ENCODE measurements at regions not wholly inside any gene's neighbourhood (a gene's known extent, or its start where the extent isn't known, plus 50 kb on each side); places are given as distances from the start of the nearest gene placed in this dataset.

GRCh38 chr9:107730666-107731065 is 241.1 kb upstream of the KLF4 start:
- Histone ChIP-seq H3K36me3 (ENCODE audit: control insufficient read depth, insufficient read depth, low read length) (no peaks in the 10 kb centered on the region), H3K4me3 (ENCODE audit: low read depth, low read length) (no peak overlapping the region), H3K27me3 (replicated peaks; ENCODE audit: control insufficient read depth, insufficient read depth, low read length) (no peaks in the 10 kb centered on the region), H3K9me3 (no peaks in the 10 kb centered on the region), H3K4me1 (no peaks in the 10 kb centered on the region)
- H3K4me3 Mint-ChIP-seq (ENCODE audit: unreplicated experiment), result no peak overlapping the region
- H3K27ac Mint-ChIP-seq (ENCODE audit: unreplicated experiment), result no peak overlapping the region
- intact Hi-C loops (cut with micrococcal nuclease; ENCODE audit: unreplicated experiment), result no loop called here
- no peaks in the 10 kb centered on the region for H3K27me3 Mint-ChIP-seq (ENCODE audit: insufficient read depth, unreplicated experiment)
- BruUV-seq (replicated peaks), result no TSS peak
- ChIA-PET POLR2A (no interaction called here), CTCF (interaction anchor here (0.6 kb wide), 1 partner anchor 67 kb away, joined by 4 read pairs; no protein-coding TSS in a partner anchor)
- H3K9me3 Mint-ChIP-seq (ENCODE audit: unreplicated experiment), result no peaks in the 10 kb centered on the region
- no peaks in the 10 kb centered on the region for H3K36me3 Mint-ChIP-seq (ENCODE audit: insufficient read depth, unreplicated experiment)
- TF ChIP-seq CTCF (IDR thresholded peaks at IDR 0.05; ENCODE audit: insufficient read depth in 1 of 2, low read depth in 1 of 2, low read length in 1 of 2, severe bottlenecking in 1 of 2, unreplicated experiment in 1 of 2), result no peak
- H3K4me1 Mint-ChIP-seq (ENCODE audit: low read depth, unreplicated experiment), result no peaks in the 10 kb centered on the region
- no peak for DNase-seq

GRCh38 chr9:107727086-107727780 is 237.7 kb upstream of the KLF4 start:
- Mint-ChIP-seq H3K27ac (ENCODE audit: unreplicated experiment) (no peak overlapping the region), H3K4me1 (ENCODE audit: low read depth, unreplicated experiment) (no peaks in the 10 kb centered on the region), H3K9me3 (ENCODE audit: unreplicated experiment) (no peaks in the 10 kb centered on the region), H3K4me3 (ENCODE audit: unreplicated experiment) (no peak overlapping the region), H3K27me3 (ENCODE audit: insufficient read depth, unreplicated experiment) (no peaks in the 10 kb centered on the region), H3K36me3 (ENCODE audit: insufficient read depth, unreplicated experiment) (no peaks in the 10 kb centered on the region)
- TF ChIP-seq CTCF (IDR thresholded peaks at IDR 0.05; ENCODE audit: insufficient read depth in 1 of 2, low read depth in 1 of 2, low read length in 1 of 2, severe bottlenecking in 1 of 2, unreplicated experiment in 1 of 2), result no peak
- Histone ChIP-seq H3K4me3 (ENCODE audit: low read depth, low read length) (no peak overlapping the region), H3K9me3 (no peaks in the 10 kb centered on the region), H3K36me3 (ENCODE audit: control insufficient read depth, insufficient read depth, low read length) (no peaks in the 10 kb centered on the region), H3K4me1 (no peaks in the 10 kb centered on the region), H3K27me3 (replicated peaks; ENCODE audit: control insufficient read depth, insufficient read depth, low read length) (no peaks in the 10 kb centered on the region)
- no TSS peak for BruUV-seq (replicated peaks)
- ChIA-PET CTCF (no interaction called here), POLR2A (no interaction called here)
- DNase-seq, result no peak
- intact Hi-C loops (cut with micrococcal nuclease; ENCODE audit: unreplicated experiment), result no loop called here

- H3K36me3 Mint-ChIP-seq (ENCODE audit: insufficient read depth, unreplicated experiment), result no peaks in the 10 kb centered on the region
- no peak for TF ChIP-seq CTCF (IDR thresholded peaks at IDR 0.05; ENCODE audit: insufficient read depth in 1 of 2, low read depth in 1 of 2, low read length in 1 of 2, severe bottlenecking in 1 of 2, unreplicated experiment in 1 of 2)
- Histone ChIP-seq H3K4me3 (ENCODE audit: low read depth, low read length) (no peak overlapping the region), H3K4me1 (no peaks in the 10 kb centered on the region), H3K9me3 (no peaks in the 10 kb centered on the region), H3K36me3 (ENCODE audit: control insufficient read depth, insufficient read depth, low read length) (no peaks in the 10 kb centered on the region), H3K27me3 (replicated peaks; ENCODE audit: control insufficient read depth, insufficient read depth, low read length) (no peaks in the 10 kb centered on the region)
- no peak for DNase-seq
- no peaks in the 10 kb centered on the region for H3K4me1 Mint-ChIP-seq (ENCODE audit: low read depth, unreplicated experiment)
- no peak overlapping the region for H3K4me3 Mint-ChIP-seq (ENCODE audit: unreplicated experiment)
- ChIA-PET CTCF (no interaction called here), POLR2A (no interaction called here)
- BruUV-seq (replicated peaks), result no TSS peak
- no peaks in the 10 kb centered on the region for H3K9me3 Mint-ChIP-seq (ENCODE audit: unreplicated experiment)
- no peaks in the 10 kb centered on the region for H3K27me3 Mint-ChIP-seq (ENCODE audit: insufficient read depth, unreplicated experiment)
- intact Hi-C loops (cut with micrococcal nuclease; ENCODE audit: unreplicated experiment), result no loop called here
- H3K27ac Mint-ChIP-seq (ENCODE audit: unreplicated experiment), result no peak overlapping the region
Observed at GRCh38 chr9:107723015-107723414, 233.4 kb upstream of the KLF4 start.

Measured in Caco-2 (cell line).